H7 (cell line): ENCODE measurements at regions not wholly inside any gene's neighbourhood (a gene's known extent, or its start where the extent isn't known, plus 50 kb on each side); places are given as distances from the start of the nearest gene placed in this dataset.
"Not testable (repeated sequence)": the region's sequence is repeated elsewhere in the genome, so short reads cannot be mapped to it uniquely, and the experiment has no call there.

Source experiments
- DNase-seq: peaks from one replicate; pipeline ENCODE4 v3.0.0; 2012
- H3K27me3 ChIP-seq: 2 replicates; pipeline ENCODE4 v1.6.0; 2011; ENCODE audit warnings: mild to moderate bottlenecking, low read length; ENCODE audit not compliant: control insufficient read depth, insufficient read depth
- H3K36me3 ChIP-seq: replicated peaks from 2 replicates; pipeline ENCODE4 v1.5.1; 2011; ENCODE audit warnings: low read length; ENCODE audit not compliant: control insufficient read depth, insufficient read depth
- H3K4me3 ChIP-seq: 2 replicates; pipeline ENCODE4 v1.5.1; 2011; ENCODE audit warnings: low read depth, mild to moderate bottlenecking, control low read depth, low read length, moderate library complexity; ENCODE audit not compliant: insufficient read depth

GRCh38 chr13:87976650-87977049 is 305.5 kb downstream of the SLITRK5 start:
- not testable (repeated sequence) for H3K27me3 ChIP-seq, H3K4me3 ChIP-seq, H3K36me3 ChIP-seq, DNase-seq

- Histone ChIP-seq H3K27me3 (no peaks in the 10 kb centered on the region), H3K4me3 (no peak overlapping the region), H3K36me3 (no peaks in the 10 kb centered on the region)
- no peak for DNase-seq
These were observed 310.2 kb downstream of the SLITRK5 start for GRCh38 chr13:87981416-87981815.

GRCh38 chr13:87982400-87982799 is 311.2 kb downstream of the SLITRK5 start:
- no peak for DNase-seq
- Histone ChIP-seq H3K36me3 (no peaks in the 10 kb centered on the region), H3K27me3 (no peaks in the 10 kb centered on the region), H3K4me3 (no peak overlapping the region)

- H3K4me3 ChIP-seq: no peak overlapping the region
- no peaks in the 10 kb centered on the region for H3K36me3 ChIP-seq
- H3K27me3 ChIP-seq: no peaks in the 10 kb centered on the region
- DNase-seq: no peak
These were observed 315.6 kb downstream of the SLITRK5 start for GRCh38 chr13:87986639-87987250.

GRCh38 chr13:87998081-87998480 is 326.9 kb downstream of the SLITRK5 start:
- no peaks in the 10 kb centered on the region for H3K27me3 ChIP-seq
- H3K36me3 ChIP-seq: no peaks in the 10 kb centered on the region
- DNase-seq: no peak
- no peak overlapping the region for H3K4me3 ChIP-seq

GRCh38 chr13:87999240-87999700 is 328.1 kb downstream of the SLITRK5 start:
- Histone ChIP-seq H3K36me3 (no peaks in the 10 kb centered on the region), H3K4me3 (no peak overlapping the region), H3K27me3 (no peaks in the 10 kb centered on the region)
- DNase-seq: no peak

- Histone ChIP-seq H3K4me3 (no peak overlapping the region), H3K36me3 (no peaks in the 10 kb centered on the region), H3K27me3 (no peaks in the 10 kb centered on the region)
- no peak for DNase-seq
These were observed 328.6 kb downstream of the SLITRK5 start for GRCh38 chr13:87999788-88000187.

GRCh38 chr13:88000239-88000638 is 329.1 kb downstream of the SLITRK5 start:
- H3K36me3 ChIP-seq: no peaks in the 10 kb centered on the region
- H3K27me3 ChIP-seq: no peaks in the 10 kb centered on the region
- no peak for DNase-seq
- no peak overlapping the region for H3K4me3 ChIP-seq

GRCh38 chr13:88000787-88001186 is 329.6 kb downstream of the SLITRK5 start:
- DNase-seq: no peak
- Histone ChIP-seq H3K4me3 (no peak overlapping the region), H3K36me3 (no peaks in the 10 kb centered on the region)

GRCh38 chr13:88005188-88005587 is 334.0 kb downstream of the SLITRK5 start:
- no peaks in the 10 kb centered on the region for H3K27me3 ChIP-seq
- no peaks in the 10 kb centered on the region for H3K36me3 ChIP-seq
- DNase-seq: no peak
- H3K4me3 ChIP-seq: no peak overlapping the region

More at GRCh38 chr13:88000787-88001186, 329.6 kb downstream of the SLITRK5 start:
- H3K27me3 ChIP-seq: no peaks in the 10 kb centered on the region

- H3K36me3 ChIP-seq: no peaks in the 10 kb centered on the region
- no peak for DNase-seq
- no peak overlapping the region for H3K4me3 ChIP-seq
These were observed 343.4 kb downstream of the SLITRK5 start for GRCh38 chr13:88014527-88014926.

GRCh38 chr13:88022431-88023208 is 351.4 kb downstream of the SLITRK5 start:
- Histone ChIP-seq H3K27me3 (no peaks in the 10 kb centered on the region), H3K4me3 (no peak overlapping the region), H3K36me3 (no peaks in the 10 kb centered on the region)
- no peak for DNase-seq

More at GRCh38 chr13:88014527-88014926, 343.4 kb downstream of the SLITRK5 start:
- H3K27me3 ChIP-seq: no peaks in the 10 kb centered on the region

- DNase-seq: no peak
- Histone ChIP-seq H3K36me3 (no peaks in the 10 kb centered on the region), H3K27me3 (no peaks in the 10 kb centered on the region), H3K4me3 (no peak overlapping the region)
These were observed 355.1 kb downstream of the SLITRK5 start for GRCh38 chr13:88026241-88026640.

- no peaks in the 10 kb centered on the region for H3K27me3 ChIP-seq
- H3K36me3 ChIP-seq: no peaks in the 10 kb centered on the region
- no peak overlapping the region for H3K4me3 ChIP-seq
- no peak for DNase-seq
These were observed 360.9 kb downstream of the SLITRK5 start for GRCh38 chr13:88031980-88032559.

GRCh38 chr13:88036205-88036604 is 365.0 kb downstream of the SLITRK5 start:
- not testable (repeated sequence) for H3K36me3 ChIP-seq, H3K27me3 ChIP-seq, H3K4me3 ChIP-seq, DNase-seq
